NCI-H2029 treated with DMSO at 0.1 percent for 48 hours (cell line): ENCODE measurements at regions not wholly inside any gene's neighbourhood (a gene's known extent, or its start where the extent isn't known, plus 50 kb on each side); places are given as distances from the start of the nearest gene placed in this dataset.
"Not testable (repeated sequence)": the region's sequence is repeated elsewhere in the genome, so short reads cannot be mapped to it uniquely, and the experiment has no call there.

Experiments
- DNase-seq: peaks from one replicate; lab custom pipeline; 2025; lab: John Stamatoyannopoulos, UW

DNA sequence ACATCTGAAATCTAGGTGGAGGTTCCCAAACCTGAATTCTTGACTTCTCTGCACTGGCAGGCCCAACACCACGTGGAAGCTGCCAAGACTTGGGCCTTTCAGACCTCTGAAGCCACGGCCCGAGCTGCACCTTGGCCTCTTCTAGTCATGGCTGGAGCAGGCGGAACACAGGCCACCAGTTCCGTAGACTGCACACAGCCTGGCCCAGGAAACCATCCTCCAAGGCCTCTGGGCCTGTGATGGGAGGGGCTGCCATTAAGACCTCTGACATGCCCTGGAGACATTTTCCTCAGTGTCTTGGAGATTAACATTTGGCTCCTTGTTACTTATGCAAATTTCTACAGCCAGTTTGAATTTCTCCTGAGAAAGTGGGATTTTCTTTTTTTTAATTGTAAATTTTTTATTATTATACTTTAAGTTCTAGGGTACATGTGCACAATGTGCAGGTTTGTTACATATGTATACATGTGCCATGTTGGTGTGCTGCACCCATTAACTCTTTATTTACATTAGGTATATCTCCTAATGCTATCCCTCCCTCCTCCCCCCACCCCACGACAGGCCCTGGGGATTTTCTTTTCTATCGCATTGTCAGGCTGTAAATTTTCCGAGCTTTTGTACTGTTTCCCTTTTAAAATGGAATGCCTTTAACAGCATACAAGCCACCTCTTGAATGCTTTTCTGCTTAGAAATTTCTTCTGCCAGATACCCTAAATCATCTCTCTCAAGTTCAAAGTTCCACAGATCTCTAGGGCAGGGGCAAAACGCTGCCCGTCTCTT, 492.9 kb upstream of the ARPP21 start:
- DNase-seq, result not testable (repeated sequence)

DNA sequence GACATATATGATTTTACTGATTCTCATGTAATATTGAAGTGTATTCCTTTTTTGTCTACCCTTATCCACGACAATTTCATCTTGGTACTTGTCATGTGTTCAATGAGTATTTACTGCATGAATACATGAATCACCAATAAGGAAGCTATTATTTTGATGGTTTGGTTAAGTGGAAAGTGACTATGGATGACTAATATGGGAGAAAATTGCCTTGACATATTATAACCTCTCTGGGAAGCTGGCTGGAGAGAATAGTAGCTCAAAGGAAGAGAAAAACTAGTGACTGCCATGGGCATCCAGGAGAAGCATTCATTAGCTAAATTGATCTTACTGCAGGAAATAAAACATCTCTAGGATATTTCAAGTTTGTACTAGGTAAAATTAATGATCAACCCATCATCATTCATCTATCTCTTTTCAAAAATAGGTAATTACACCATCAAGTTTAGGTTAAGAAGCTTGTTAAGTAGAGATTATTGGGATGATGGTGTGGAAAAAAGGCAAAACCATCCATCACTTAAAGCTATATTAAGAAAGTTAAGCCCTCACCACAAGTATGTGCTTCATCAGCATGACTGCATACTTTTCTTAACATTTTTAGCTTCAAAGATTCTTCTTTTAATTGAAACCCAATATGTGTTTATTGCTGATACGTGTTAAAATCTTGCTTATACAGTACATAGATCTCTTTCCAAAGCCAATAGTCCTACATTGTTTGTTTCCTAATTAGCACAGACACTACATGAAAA, 455.2 kb upstream of the ARPP21 start:
- no peak for DNase-seq

DNA sequence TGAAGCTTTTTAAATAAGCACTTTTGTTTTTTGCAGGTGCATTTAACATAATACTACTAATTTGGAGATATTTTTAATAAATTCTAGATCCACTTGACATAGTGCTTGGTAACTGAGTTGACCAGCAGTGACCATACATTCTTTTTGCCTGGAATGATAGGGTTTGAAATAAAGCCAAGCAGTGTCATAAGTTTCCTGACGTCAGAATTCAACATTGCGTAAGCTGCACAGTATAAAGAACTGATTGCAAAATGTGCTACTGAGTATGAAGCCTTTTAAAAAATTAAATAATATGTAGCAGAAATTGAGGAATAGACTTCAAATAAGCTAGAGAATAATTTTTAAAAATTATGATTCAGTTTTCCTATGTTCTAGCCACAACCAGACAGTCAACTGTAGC, 454.6 kb upstream of the ARPP21 start:
- DNase-seq, result no peak

- no peak for DNase-seq
These were observed 451.4 kb upstream of the ARPP21 start for GRCh38 chr3:35187908-35188307.

GRCh38 chr3:35194666-35195065, 444.7 kb upstream of the ARPP21 start:
- DNase-seq, result no peak

DNA sequence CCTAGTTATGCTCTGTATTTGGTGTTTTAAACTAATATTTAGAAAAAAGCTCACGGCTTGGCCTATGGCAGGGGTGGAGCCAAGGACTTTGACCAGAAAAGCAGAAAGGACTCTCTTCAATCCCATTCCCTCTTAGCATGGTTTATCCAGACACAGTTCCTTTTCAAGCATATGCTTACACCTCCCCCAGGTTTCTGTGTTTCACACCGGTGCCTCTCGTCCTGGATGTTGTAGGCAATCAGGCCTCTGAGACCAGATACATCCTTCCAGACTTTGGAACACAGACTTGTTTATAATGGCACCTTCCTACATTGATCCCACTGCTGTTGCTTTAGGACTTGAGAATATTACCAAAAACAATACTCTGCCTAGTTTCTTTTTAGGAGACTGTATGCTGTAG, 440.5 kb upstream of the ARPP21 start:
- no peak for DNase-seq

DNA sequence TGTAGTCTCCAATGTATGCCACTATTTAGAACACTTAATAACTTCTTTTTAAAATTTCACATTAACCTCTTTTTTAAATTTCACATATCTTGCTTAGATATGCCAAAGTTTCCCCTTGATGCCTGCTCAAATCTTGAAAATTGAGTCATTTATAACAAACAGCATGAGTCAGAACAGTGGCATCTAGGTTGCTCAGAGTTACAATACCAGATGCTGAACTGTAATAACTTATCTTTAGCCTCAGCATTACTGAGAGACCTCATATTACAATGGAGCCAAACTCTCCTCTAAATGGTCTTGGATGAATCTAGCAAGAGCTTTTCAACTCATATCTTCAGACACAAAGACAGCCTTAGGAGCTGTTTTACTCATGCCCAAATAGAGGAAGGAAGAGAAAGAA, 439.3 kb upstream of the ARPP21 start:
- no peak for DNase-seq

GRCh38 chr3:35201211-35201610, 438.1 kb upstream of the ARPP21 start:
- no peak for DNase-seq

DNA sequence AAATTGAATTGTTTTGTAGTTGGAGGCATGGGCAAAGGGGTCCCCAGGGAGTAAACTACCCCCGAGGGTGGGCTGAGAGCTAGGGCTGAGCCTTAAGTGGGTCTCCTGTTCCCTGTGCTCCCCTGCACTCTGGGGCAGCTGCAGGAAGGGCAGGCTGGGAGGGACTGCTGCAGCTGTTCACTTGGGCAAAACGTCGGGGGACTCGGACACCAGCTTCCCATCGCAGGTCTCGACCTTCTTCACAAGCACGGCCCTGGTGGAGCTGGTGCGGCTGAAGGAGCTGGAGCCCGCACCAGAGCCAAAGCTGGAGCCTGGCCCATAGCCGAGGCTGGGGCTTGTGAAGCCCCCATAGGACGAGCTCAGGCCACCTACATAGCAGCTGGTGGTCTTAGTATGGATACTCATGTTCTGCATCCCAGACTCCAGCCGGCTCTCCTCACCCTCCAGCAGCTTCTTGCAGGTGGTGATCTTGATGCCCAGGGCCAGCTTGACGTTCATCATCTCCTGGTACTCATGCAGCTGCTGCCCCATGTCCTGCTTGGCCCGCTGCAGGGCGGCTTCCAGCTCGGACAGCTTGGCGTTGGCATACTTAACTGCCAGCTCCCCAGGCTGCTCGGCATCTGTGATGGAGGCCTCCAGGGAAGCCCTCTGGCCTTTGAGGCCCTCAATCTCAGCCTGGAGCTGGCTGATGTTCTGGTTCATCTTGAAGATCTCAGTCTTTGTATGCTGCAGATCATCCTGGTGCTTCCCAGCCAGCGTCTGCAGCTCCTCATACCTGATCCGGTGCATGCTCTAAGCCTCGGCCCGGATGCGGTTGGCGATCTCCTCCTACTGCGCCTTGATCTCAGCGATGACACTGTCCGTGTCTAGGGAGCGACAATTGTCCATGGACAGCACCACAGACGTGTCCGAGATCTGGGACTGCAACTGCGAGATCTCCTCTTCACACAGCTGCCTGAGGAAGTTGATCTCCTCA, 423.5 kb upstream of the ARPP21 start:
- no peak for DNase-seq

GRCh38 chr3:35216501-35217266, 422.6 kb upstream of the ARPP21 start:
- DNase-seq, result no peak

- no peak for DNase-seq
These were observed 415.5 kb upstream of the ARPP21 start for GRCh38 chr3:35223632-35224394.

DNA sequence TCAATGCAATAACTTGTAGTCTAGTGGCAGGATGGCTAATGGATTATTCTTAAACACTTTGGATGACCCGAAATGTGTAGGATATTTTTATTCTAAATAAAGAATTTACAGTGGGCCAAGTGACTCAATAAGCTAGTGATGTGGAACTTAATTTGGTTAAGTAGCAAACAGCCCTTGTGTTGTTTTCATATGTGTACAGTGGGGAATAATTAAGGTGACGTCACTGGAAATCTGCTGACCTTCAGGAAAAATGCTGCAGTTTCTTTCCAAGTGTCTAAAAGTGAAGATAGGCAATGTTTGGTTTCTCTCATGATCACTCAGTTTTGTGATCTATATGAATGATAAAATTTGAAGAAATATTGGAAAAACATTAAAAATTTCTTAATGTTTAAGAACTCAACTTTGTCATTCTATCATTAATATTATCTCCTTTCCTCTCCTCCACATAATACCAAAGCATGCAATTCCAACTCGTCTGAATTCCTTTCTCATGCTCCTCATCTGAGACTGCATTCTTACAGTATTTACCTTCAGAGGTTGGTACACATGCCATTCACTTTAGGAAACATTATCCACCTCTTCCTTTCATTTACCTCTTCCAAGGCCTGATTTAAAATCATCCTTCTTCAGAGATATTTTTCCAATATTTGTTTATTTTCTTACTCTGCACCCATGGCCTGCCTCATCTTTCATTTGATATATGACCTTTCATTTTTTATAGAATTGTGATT, 414.6 kb upstream of the ARPP21 start:
- DNase-seq, result no peak

- DNase-seq, result no peak
These were observed 398.1 kb upstream of the ARPP21 start for GRCh38 chr3:35241236-35241635.

GRCh38 chr3:35254917-35255316, 384.4 kb upstream of the ARPP21 start:
- DNase-seq, result no peak

DNA sequence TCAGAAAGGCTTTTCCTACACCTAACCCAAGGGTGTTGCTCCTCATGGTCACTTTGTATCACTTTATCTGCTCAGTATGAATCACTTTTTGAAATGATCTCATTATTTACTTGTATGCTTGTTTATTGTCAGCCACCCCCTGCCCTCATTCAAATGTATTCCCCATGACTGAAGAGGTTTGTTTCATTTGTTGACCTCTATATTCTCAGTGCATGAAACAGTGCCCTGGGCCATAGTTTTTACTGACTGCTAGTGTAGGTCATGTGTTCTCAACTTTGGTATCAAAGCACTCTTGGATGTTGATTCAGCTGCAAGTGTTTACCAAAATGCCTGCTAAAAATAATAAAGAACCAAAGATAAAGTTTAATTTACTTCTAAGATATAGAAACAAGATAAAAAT, 381.7 kb upstream of the ARPP21 start:
- DNase-seq, result no peak

- no peak for DNase-seq
These were observed 376.9 kb upstream of the ARPP21 start for GRCh38 chr3:35262406-35262805.

DNA sequence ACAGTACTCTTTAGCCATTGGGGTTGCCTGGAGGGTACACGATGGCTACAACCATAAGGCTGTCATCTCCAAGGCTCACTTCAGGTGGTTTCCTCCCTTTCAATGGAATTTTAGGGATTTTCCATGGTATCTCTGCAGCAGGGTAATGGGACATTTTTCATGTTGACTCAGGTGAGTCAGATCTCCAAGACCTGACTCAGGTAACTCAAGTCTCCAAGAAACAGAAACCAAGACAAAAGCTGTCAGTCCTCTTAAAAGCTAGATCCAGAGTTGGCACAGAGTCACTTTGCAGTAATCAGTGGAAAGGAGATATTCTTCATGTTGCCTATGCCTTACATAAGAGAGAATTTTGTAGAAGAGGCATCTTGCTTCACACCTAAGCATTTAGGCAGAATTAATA, 375.8 kb upstream of the ARPP21 start:
- DNase-seq, result no peak

GRCh38 chr3:35266065-35266464, 373.3 kb upstream of the ARPP21 start:
- not testable (repeated sequence) for DNase-seq

- no peak for DNase-seq
These were observed 363.6 kb upstream of the ARPP21 start for GRCh38 chr3:35275768-35276167.

DNA sequence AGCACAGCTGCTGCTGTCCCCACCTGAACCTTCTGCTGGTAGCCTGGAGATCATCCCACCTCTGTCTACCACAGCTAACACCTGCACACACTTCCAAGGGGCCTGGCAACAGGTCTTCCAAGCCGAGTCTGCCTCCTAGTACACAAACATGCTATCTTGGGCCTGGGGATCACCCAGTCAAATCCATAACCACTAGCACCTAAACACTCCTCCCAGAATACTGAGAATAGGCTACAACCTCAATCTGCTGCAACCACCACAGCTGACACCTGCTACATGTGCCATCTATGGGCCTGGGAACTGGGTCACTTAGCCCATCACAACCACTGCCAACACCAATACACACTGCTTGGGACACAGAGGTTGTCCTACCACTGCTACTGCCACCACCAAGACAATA, 362.8 kb upstream of the ARPP21 start:
- no peak for DNase-seq
